ENCODE measurements at regions not wholly inside any gene's neighbourhood (a gene's known extent, or its start where the extent isn't known, plus 50 kb on each side); places are given as distances from the start of the nearest gene placed in this dataset.

DNA sequence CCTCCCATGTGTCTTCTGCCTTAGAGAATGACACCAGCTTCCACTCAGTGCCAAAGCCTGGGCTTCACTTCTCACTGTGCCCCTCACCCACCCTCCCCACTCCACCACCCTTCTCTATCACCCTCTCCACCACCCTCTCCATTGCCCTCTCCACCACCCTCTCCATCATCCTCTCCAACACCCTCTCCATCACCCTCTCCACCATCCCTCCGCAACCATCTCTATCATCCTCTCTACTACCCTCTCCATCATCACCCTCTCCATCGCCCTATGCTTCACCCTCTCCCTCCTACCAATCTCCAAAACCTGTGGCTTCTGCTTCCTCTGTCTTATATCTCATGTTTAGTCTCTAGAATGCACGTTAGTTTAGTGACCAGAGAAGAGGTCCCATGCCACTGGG is 91.0 kb upstream of the TMEM72 start:
- H3K4me3 ChIP-seq (replicated peaks; ENCODE audit: low read depth, low read length) = no peak overlapping the region
- no peak for DNase-seq (ENCODE audit: extremely low read depth, low read depth)
- TF ChIP-seq, protein P1, sequence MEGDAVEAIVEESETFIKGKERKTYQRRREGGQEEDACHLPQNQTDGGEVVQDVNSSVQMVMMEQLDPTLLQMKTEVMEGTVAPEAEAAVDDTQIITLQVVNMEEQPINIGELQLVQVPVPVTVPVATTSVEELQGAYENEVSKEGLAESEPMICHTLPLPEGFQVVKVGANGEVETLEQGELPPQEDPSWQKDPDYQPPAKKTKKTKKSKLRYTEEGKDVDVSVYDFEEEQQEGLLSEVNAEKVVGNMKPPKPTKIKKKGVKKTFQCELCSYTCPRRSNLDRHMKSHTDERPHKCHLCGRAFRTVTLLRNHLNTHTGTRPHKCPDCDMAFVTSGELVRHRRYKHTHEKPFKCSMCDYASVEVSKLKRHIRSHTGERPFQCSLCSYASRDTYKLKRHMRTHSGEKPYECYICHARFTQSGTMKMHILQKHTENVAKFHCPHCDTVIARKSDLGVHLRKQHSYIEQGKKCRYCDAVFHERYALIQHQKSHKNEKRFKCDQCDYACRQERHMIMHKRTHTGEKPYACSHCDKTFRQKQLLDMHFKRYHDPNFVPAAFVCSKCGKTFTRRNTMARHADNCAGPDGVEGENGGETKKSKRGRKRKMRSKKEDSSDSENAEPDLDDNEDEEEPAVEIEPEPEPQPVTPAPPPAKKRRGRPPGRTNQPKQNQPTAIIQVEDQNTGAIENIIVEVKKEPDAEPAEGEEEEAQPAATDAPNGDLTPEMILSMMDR (IDR thresholded peaks at IDR 0.05; ENCODE audit: low read depth, low read length, missing control alignments) = no peak

DNA sequence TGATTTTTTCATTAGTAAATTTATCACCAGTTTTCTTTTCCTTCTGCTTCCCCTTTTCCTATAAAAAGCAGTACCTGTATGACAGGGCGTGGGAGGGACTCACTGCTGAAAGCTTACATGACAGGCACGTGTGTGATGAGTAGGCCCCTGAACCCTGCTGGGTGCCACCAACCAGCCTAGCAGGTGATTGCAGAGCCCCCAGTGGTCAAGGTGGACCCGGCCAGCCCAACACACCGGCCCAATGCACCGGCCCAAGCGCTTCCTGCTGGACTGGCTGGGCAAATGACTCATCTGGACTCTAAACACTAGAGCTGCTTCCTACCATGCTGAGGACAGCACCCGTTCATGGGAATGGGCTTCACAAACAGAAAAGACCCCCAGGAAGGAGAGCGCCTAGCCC is 89.8 kb upstream of the TMEM72 start:
- no peak overlapping the region for H3K4me3 ChIP-seq (replicated peaks; ENCODE audit: low read depth, low read length)
- DNase-seq (ENCODE audit: extremely low read depth, low read depth) = no peak
- TF ChIP-seq, protein P1 (IDR thresholded peaks at IDR 0.05; ENCODE audit: low read depth, low read length, missing control alignments) = no peak

DNA sequence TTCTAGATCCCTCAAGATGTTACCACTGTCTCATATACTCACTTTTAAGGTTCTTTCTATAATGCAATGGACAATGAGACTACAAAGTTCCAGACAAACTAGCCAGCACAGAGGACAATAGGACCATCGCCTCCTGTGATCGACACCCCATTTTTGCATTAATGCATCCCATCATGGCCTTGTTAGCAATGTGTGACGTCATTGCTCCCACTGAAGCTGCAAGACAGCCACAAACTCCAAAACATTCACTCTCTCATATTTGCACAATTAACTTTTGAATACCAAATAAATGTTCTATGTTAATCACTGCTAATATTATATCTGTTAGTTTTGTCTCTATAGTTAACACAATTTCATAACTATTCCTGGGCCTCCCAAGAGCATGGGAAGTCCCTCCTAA is 88.8 kb upstream of the TMEM72 start:
- no peak overlapping the region for H3K4me3 ChIP-seq (replicated peaks; ENCODE audit: low read depth, low read length)
- TF ChIP-seq, protein P1 (IDR thresholded peaks at IDR 0.05; ENCODE audit: low read depth, low read length, missing control alignments) = no peak
- no peak for DNase-seq (ENCODE audit: extremely low read depth, low read depth)

DNA sequence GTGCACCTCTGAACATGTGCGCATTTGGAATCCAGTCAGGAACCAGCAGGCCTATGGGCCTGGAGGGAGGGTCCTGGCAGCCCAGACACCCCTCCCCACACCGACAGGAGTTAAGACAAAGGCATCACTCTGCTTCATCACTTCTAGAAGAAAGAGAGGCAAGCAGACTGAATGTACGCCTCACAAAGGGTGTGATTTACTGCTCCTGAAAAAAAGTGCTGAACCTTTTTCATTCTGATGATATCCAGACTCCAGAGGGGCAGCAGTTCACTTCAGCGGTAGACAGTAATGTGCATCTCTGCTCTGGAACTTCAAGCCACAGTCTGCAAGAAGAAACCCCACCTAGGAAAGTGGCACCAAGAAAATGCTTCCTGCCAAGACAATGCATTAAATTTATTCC is 88.2 kb upstream of the TMEM72 start:
- TF ChIP-seq, protein P1 (IDR thresholded peaks at IDR 0.05; ENCODE audit: low read depth, low read length, missing control alignments) = no peak
- H3K4me3 ChIP-seq (replicated peaks; ENCODE audit: low read depth, low read length) = no peak overlapping the region
- no peak for DNase-seq (ENCODE audit: extremely low read depth, low read depth)

DNA sequence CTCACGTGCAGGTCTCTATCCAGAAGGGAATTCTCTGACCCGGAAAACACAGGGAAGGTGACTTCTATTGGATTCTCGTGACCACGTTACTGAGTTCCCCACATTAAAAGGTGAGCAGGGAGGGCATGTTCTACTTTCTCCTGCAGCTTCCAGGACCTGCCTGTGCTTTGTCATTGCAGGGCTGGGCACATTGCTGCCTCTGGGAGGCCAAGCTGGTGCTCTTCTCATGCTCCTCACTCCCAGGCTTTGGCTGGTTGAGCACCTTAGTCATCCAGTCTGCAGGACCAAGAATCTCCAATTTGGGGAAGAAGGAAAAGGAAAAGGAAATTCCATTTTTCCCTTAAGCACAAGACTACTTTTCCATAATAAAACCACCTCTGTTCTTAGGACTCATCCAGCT is 86.5 kb upstream of the TMEM72 start:
- DNase-seq (ENCODE audit: extremely low read depth, low read depth) = no peak
- no peak overlapping the region for H3K4me3 ChIP-seq (replicated peaks; ENCODE audit: low read depth, low read length)
- TF ChIP-seq, protein P1 (IDR thresholded peaks at IDR 0.05; ENCODE audit: low read depth, low read length, missing control alignments) = no peak

DNA sequence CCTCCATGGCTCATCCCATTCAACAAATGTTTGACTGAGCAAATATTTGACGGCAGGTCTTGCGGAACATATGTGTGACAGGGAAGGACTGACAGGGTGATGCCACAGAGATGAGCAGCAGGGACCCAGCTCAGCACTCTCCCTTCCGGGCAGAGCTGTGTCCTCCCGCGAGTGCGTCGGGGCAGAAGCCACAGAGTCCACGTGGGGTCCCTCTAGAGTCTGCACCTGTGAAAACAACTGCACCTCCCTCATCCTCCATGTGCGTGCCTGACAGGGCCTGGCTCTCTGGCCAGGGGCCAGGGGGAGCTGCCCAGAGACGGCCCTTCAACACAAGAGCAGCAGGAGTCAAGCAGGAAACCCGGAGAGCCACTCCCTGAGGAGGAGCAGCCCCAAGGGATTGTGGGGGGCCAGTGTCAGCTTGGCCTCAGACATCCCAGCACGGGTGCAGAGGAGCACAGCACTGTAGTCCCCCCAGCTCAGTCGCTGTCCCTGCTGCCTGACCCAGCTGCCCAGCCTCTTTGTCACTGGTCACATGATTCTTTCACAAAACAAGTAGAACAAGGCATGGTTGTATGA is 83.6 kb upstream of the TMEM72 start:
- H3K4me3 ChIP-seq (replicated peaks; ENCODE audit: low read depth, low read length) = no peak overlapping the region
- DNase-seq (ENCODE audit: extremely low read depth, low read depth) = no peak
- TF ChIP-seq, protein P1 (IDR thresholded peaks at IDR 0.05; ENCODE audit: low read depth, low read length, missing control alignments) = no peak

DNA sequence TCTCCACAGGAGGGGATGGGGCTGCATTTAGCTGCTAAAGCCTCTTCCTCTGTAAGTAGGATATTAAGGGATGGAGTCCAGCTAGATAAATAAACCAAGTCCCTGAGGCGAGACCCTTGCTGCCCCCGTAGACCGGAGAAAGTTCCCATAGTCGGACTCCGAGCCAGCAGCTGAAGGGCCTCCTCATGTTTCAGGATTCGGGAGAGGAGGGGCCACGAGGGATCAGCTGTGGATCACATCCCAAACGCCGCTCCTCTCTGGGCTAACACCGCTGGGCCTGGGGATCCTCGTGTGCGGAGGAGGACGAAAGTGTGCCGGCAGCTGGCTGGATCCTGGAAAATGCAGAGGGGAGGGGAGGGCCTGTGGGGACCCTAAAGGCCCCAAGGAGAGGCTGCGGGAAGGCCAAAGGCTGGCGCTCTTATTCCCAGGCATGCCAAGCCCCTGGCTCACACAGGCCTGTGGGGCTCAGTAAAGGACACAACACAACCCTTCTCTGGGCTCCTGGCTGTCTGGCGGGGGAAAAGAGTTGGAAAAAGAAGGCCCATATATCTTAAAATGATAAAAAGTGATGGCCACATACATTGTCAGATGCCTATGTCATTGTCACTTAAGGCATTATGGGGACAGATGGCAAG is 82.5 kb upstream of the TMEM72 start:
- no peak for DNase-seq (ENCODE audit: extremely low read depth, low read depth)
- TF ChIP-seq, protein P1 (IDR thresholded peaks at IDR 0.05; ENCODE audit: low read depth, low read length, missing control alignments) = no peak
- no peak overlapping the region for H3K4me3 ChIP-seq (replicated peaks; ENCODE audit: low read depth, low read length)
